NCI-H1694 treated with DMSO at 0.1 percent for 48 hours (cell line): ENCODE measurements at regions not wholly inside any gene's neighbourhood (a gene's known extent, or its start where the extent isn't known, plus 50 kb on each side); places are given as distances from the start of the nearest gene placed in this dataset.

ENCODE experiments used
- DNase-seq: peaks from one replicate; lab custom pipeline; 2025; lab: John Stamatoyannopoulos, UW

- DNase-seq, result peak; percentile 16
Measured at GRCh38 chr12:65556676-65557437, 267.4 kb upstream of the HMGA2 start.

- no peak for DNase-seq
Measured at GRCh38 chr12:65557438-65558181, 266.7 kb upstream of the HMGA2 start.

- no peak for DNase-seq
Measured at GRCh38 chr12:65560286-65560685, 264.0 kb upstream of the HMGA2 start.

GRCh38 chr12:65561798-65562382 lies 262.4 kb upstream of the HMGA2 start:
- DNase-seq, result no peak

- DNase-seq, result no peak
Measured at GRCh38 chr12:65565601-65566560, 258.4 kb upstream of the HMGA2 start.

- no peak for DNase-seq
Measured at GRCh38 chr12:65566751-65567150, 257.5 kb upstream of the HMGA2 start.

GRCh38 chr12:65567820-65568219 lies 256.5 kb upstream of the HMGA2 start:
- no peak for DNase-seq

GRCh38 chr12:65568517-65568916 lies 255.8 kb upstream of the HMGA2 start:
- DNase-seq, result no peak

- DNase-seq, result no peak
Measured at GRCh38 chr12:65570451-65571130, 253.7 kb upstream of the HMGA2 start.

GRCh38 chr12:65574867-65575266 lies 249.4 kb upstream of the HMGA2 start:
- DNase-seq, result no peak

GRCh38 chr12:65584016-65584415 lies 240.3 kb upstream of the HMGA2 start:
- no peak for DNase-seq

GRCh38 chr12:65585648-65586602 lies 238.4 kb upstream of the HMGA2 start:
- DNase-seq, result no peak

- DNase-seq, result no peak
Measured at GRCh38 chr12:65586796-65587195, 237.5 kb upstream of the HMGA2 start.

- no peak for DNase-seq
Measured at GRCh38 chr12:65590318-65590717, 234.0 kb upstream of the HMGA2 start.

GRCh38 chr12:65592416-65592815 lies 231.9 kb upstream of the HMGA2 start:
- DNase-seq, result no peak

- DNase-seq, result no peak
Measured at GRCh38 chr12:65593239-65593701, 231.0 kb upstream of the HMGA2 start.

GRCh38 chr12:65594409-65594808 lies 229.9 kb upstream of the HMGA2 start:
- no peak for DNase-seq

- no peak for DNase-seq
Measured at GRCh38 chr12:65595016-65595560, 229.2 kb upstream of the HMGA2 start.

GRCh38 chr12:65596514-65597091 lies 227.7 kb upstream of the HMGA2 start:
- DNase-seq, result no peak
